DMS114 treated with DMSO at 0.1 percent for 48 hours (cell line): ENCODE measurements at regions not wholly inside any gene's neighbourhood (a gene's known extent, or its start where the extent isn't known, plus 50 kb on each side); places are given as distances from the start of the nearest gene placed in this dataset.
A peak's percentile ranks its signal among the peaks of the same experiment; 100 is the strongest.

Experiments used
- DNase-seq: peaks from one replicate; lab custom pipeline; 2025; ENCODE audit not compliant: unreplicated experiment; lab: John Stamatoyannopoulos, UW

DNA sequence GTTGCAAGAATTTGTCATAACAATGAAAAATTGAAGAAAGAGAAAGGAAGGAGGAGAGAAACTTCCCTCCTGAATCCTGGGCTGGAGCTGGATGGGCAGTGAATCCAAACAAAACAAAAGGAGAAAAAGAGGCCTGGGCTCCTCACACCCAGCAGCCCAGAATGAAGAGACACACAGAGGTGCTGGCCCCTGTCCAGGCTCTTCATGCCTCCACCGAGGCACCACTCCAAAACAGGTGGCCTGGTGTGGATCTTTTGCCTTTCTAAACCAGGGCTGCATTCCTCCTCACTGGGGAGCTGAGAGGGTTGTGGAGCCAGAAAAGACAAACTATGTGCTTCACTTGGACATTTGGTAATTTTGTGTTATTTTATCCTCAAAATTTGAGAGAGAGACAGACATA lies 76.0 kb downstream of the FAM124B start:
- no peak for DNase-seq

DNA sequence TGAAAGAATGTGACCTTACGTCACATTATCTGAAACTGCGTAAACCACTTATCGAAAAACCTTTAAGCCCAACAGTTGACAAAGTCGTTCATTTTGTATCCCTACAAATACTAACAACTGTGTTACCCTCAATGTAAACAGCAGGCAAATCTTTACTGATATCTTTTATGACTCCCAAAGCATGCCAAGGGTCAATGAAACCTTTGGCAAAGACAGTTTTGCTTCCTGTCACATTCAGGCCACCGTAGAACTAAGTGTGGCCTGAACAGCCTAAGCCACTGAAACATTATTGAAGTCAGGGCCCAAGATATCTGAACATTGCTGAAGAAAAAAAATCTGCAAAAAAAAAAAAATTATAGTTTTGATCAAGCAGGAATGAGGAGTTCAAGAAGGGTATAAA lies 77.3 kb downstream of the FAM124B start:
- no peak for DNase-seq

DNA sequence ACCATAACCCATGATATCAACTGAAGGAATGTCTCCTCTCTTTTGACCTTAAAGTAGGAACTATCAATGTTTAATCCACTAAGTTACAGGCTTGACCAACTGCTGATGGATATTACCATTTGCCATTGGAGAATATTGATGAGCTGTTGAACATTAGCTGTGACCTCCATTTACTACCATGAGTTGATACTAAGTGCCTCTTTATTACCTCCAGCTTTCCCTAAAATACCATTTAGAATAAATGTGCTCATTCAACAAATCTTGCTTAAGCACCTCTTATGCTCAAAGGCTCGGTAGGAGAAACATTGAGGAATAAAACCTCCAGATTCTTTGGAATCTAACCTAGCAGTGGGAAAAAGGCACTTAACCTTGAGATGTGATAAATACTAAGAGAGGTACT lies 81.2 kb downstream of the FAM124B start:
- DNase-seq, result no peak

- no peak for DNase-seq
These were observed 82.2 kb downstream of the FAM124B start for GRCh38 chr2:224319750-224320149.

GRCh38 chr2:224312741-224313140 lies 89.2 kb downstream of the FAM124B start:
- no peak for DNase-seq

DNA sequence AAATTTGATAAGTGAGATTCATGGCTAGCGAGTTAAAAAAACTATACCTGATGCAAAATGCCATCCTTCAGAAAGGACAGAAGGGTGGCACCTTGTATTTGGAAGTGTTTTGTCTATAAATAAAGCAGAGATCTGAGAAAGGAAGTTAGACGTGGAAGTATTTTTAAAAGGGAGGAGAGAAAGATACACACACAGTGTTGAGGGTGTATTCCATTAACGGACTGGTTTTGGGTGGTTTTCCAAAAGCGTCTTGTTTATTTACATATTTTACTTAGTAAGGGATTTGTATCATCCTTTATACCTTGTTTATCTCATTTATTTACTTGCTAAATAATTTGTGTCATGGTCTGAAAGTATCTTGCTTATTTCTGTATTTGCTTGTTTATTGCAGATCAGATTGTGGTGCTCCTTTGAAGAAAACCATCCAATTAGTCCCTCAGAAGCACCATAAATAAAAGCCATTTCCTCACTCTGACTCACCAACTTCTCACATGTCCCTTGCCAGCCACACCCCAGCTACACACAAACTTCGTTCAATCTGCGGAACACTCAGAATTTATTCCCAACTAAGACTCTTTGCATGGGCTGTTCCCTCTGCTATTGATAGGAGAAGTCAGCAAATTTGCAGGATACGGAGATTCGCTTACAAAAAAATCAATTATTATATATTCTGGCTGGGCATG lies 90.8 kb downstream of the FAM124B start:
- no peak for DNase-seq

DNA sequence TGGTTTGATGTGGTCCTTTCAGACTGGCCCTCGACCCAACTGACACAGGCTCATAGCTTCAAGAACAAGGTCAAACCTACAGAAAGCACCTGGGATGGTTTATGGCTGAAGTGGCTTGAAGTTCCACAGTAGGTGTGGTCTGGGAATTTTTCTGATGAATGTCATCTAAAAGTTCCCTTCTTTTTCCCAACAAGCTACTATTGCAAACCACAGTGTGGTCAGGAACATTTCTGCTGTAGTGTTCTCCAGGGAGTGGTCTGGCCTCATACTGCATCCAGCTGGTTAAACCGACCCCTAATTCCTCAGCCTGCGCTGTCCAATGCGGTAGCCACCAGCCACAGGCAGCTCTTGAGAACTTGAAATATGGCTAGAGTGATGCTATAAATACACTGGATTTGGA lies 92.7 kb downstream of the FAM124B start:
- DNase-seq, result no peak

DNA sequence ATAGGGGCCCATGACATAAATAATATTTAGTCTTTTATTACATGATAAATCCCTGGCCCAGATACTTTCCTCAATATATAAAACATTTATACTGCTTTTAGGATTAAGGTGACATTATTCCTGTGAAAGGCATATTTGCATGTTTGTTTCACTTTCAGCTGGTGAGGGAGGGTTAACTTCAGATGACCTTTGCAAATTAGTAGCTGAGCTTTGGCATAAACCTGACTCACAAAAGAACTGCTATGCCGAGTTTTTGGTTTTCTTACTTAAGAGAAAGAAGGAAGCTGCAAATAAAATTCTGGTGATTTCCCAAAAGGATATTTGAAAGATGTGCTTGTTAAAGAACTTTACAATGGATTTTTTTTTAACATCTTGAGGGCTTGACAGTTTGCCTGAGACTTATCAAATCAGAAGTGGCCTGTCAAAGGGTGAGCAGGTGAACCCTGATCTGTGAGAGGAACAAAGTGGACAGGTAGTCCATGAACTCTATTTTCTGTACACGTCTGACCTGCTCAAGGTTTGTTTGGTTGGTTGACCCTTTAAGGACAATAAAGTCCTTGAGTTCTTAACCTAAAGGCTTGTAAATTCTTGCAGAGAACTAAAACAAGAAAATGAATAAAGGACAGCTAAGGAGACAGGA lies 93.5 kb downstream of the FAM124B start:
- no peak for DNase-seq

DNA sequence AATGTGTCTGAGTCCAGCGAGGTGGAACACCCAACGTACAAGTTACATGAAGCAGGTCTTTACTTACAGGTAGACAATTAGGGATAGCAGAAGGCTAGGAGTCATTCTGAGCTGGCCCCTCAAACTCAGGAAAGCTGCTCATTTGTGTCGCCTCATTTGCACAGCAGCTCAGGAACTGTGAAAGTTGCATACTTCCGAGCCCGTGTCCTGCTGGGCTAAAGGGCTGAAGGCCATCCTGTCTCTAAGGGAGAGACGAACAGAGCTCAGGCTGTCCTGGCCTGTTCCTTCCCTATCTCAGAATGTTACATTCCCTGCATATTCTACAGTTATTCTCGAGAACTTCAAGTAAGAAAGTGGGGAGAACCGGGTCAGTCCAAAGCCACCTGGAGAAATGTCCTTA lies 99.0 kb downstream of the FAM124B start:
- DNase-seq, result no peak

- DNase-seq, result no peak
These were observed 107.9 kb downstream of the FAM124B start for GRCh38 chr2:224293976-224294375.

- DNase-seq, result no peak
These were observed 114.4 kb downstream of the FAM124B start for GRCh38 chr2:224287531-224287930.

DNA sequence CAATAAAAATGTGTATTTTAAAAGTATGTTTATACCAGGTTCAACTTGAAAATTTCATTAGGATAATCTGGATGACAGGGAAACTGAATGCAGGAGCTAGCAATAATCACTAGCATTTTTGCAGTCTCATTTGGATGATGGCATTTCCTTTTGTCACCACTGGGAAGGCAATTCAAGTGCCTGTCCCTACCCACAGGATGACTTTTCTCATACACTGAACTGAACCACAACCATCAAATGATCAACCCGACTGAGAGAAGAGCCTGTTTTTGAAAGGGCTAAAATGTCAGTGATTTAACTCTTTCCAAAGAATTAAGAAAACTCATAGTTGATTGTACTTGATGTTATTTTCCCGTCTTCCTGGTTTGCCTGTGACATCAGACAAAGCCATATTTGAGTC lies 115.0 kb downstream of the FAM124B start:
- no peak for DNase-seq

- peak; percentile 5 for DNase-seq
These were observed 117.6 kb downstream of the FAM124B start for GRCh38 chr2:224284134-224284946.

DNA sequence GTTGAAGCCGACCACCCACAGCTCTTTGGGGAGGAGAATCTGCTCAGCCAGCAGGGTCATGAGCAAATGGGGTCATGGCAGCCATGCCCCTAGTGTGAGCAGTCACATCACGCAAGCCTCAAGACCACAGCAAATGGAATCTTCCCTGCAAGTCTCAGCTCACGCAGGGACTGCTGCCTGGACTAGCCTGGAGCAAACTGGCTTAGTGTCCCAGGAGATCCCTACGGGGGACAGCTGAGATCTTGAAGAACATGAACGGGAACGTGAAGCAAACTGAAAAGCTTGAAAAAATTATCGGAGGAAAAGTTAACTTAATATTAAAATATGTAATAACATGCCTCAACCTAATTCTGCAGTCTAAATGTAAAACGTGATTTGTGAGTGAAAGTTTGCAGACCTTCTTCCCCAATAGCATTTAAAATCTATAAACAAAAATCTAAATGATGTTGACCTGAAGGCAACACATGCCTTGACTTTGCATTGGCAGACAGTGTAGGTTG lies 118.4 kb downstream of the FAM124B start:
- no peak for DNase-seq

GRCh38 chr2:224281374-224281773 lies 120.5 kb downstream of the FAM124B start:
- DNase-seq, result no peak

DNA sequence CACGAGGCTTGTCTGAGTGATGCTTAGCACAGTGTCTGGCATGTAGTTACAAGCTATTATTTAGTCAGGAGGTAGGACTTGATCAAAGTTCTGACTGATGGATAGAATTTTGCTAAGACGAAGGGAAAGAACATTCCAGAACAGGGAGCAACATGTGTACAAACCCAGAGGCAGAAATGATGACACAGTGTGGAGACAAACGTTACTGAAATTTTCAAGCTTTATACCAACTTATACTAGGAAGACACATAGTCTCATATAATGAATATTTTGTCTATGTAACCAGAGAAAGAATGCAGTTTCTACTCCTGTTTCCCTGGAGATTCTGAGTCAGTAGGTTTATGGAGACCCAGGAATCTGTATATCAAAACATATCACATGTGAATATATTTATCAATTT lies 123.4 kb downstream of the FAM124B start:
- no peak for DNase-seq

GRCh38 chr2:224276251-224276650 lies 125.7 kb downstream of the FAM124B start:
- DNase-seq, result no peak

DNA sequence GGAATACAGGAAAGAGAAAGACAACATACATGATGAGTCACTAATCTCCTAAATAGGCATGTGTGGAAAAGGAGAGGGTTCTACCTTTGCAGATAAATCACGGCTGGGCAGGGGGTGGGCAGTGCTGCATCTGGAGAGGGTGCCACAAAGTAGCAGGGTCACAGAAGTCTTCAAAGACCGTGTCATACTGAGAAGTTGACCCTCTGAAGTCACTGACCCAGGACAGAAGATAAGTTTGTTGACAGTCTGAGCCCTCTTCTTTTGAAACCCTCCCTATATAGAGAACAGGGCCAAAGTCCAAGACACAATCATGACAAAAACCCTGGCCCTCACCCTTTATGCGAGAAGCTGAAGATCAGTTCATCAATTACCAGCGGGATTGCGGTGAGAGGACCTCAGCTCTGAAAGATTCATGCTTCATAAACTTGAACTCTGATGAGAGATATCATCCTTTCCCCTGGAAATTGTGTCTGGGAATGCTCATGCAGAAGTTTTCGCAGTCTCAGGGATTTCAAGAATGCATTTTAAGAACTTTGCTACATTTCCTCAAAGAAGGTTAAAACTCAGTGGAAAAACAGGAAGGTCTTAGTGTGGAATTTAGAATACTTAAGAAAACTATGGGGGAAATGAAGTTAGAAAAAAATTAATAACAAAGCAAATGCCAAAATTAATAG lies 129.5 kb downstream of the FAM124B start:
- no peak for DNase-seq

- no peak for DNase-seq
These were observed 130.2 kb downstream of the FAM124B start for GRCh38 chr2:224271617-224272236.

GRCh38 chr2:224268441-224268840 lies 133.5 kb downstream of the FAM124B start:
- no peak for DNase-seq

GRCh38 chr2:224264259-224264658 lies 137.6 kb downstream of the FAM124B start:
- DNase-seq, result no peak
